Posterior vena cava (tissue), 2 donors: ENCODE measurements at regions not wholly inside any gene's neighbourhood (a gene's known extent, or its start where the extent isn't known, plus 50 kb on each side); places are given as distances from the start of the nearest gene placed in this dataset.
A peak's percentile ranks its signal among the peaks of the same experiment; 100 is the strongest.
"Not testable (repeated sequence)": the region's sequence is repeated elsewhere in the genome, so short reads cannot be mapped to it uniquely, and the experiment has no call there.

Experiments
- DNase-seq: peaks from one replicate; pipeline ENCODE4 v3.0.0-alpha.2; 2020; ENCODE audit warnings: low spot score
- intact Hi-C, 2 donors: fragments of 100-400 bp; cut with DNase I; formaldehyde crosslinking; loops; one replicate each; pipeline versions ENCODE4 v1.14.1 to v1.14.2; 2022 to 2023
- donor health status: DM: yes; HTN: yes; CAD: no.
- donor health status: DM: yes; HTN: yes; CAD: no.

GRCh38 chr10:123394382-123394781 lies 240.2 kb downstream of the BUB3 start:
- no peak for DNase-seq
- intact Hi-C loops: no loop called here

DNA sequence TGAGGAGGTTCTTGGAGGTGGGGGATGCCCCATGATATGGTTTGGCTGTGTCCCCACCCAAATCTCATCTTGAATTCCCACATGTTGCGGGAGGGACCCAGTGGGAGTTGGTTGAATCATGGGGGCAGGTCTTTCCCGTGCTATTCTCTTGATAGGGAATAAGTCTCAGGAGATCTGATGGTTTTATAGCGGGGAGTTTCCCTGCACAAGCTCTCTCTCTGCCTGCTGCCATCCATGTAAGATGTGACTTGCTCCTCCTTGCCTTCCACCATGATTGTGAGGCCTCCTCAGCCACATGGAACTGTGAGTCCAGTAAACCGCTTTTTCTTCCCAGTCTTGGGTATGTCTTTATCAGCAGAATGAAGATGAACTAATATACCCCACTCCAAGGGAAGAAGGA lies 241.0 kb downstream of the BUB3 start:
- DNase-seq, intact Hi-C loops: not testable (repeated sequence)

DNA sequence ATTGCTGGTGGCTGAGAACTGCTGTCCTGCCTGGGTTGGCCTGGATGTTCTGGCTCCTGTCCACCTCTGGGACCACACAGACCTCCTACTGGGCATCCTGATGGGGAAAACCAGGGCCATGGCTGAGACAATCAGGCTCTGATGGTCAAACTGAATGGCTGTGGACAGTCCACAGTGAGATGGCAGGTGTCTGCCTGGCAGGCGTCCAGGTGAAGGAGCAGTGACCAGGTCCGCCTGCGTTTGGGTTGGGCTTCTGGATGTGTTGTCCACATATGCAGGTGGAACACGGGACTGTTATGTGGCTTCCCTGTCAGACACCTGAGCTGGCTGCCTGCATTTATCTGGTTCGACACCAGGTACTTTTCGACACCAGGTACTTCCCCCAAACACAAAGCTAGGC lies 241.7 kb downstream of the BUB3 start:
- no peak for DNase-seq
- intact Hi-C loops: no loop called here

GRCh38 chr10:123398180-123398591 lies 244.0 kb downstream of the BUB3 start:
- intact Hi-C loops: no loop called here
- no peak for DNase-seq

DNA sequence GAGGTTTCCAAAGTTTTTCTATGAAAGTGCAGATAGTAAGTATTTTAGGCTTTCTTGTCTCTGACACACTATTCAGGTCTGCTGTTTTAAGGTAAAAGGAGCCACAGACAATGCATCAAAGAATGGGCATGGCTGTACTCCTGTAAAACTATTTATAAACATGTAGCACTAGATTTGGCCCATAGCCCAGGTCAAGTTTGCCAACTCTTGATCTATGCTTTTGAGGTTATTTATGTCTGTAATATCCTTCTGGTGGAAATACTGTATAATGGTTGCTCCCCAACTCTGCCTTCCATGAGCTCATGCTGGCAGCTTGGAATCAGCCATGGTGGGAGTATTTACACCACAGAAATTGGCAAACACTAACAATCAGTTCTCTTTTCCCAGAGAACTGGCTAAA lies 244.6 kb downstream of the BUB3 start:
- intact Hi-C loops: no loop called here
- no peak for DNase-seq

DNA sequence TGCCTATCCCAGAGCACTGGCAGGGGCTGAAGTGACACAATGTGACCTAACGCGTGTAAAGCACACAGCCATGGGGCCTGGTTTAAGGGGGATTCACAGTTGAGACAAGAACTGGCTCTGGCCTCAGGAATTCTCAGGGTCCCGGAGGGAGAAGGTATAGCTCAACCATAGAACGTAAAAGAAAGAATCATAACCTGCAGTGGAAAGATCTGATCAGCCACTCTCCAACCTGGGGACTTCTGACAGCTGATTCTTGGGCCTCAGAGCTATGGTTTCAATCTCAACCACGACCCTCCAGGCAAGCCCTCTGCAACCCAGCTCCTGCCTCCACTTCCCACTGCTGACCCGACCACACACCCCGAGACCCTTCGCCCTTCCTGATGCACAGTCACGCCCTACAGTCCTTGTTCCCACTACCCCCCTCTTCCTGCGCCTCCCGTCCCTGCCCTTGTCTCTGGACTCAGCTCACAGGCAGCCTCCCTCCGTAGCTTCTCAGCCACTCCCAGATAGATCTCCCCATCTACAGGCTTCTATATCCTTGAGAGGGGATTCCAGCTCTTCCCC lies 245.2 kb downstream of the BUB3 start:
- DNase-seq: peak; percentile 42
- intact Hi-C loops: no loop called here

DNA sequence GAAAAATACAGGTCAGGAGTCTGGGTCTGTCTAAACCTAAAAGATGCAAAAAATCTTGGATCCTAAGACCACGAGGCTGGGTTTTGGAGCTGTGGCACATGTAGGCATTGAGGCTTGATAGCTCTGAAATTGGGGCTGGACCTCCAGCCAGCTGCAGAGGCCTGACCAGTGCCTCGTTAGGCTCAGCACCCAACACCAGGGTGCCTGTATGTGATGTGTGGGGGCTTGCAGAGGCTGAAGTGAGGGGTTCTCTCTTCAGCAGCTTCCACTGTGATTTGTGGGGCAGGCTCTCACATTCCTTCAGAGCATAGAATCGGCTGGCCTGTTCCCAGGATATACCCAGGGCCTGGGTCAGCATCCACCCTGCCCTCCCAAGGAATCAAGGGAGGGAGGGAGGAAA lies 247.8 kb downstream of the BUB3 start:
- intact Hi-C loops: no loop called here
- no peak for DNase-seq

GRCh38 chr10:123402656-123403055 lies 248.5 kb downstream of the BUB3 start:
- no peak for DNase-seq
- intact Hi-C loops: no loop called here

DNA sequence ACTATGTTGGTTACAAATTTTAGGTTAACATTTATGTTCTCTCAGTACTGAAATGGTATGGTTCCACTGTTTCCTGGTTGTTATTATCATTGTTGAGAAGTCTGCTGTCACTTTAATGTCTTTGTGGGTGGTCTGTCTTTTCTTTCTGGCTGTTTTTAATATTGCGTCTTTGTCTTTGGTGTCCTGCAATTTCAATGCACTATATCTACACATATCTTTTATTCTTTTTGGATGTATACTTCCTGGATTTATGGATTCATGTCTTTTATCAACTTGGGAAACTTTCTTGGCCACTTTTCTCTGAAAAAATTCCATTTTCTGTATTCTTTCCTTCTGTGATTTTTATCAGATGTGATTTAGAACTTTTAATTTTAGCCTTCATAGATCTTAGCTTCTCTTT lies 250.2 kb downstream of the BUB3 start:
- intact Hi-C loops: no loop called here

DNA sequence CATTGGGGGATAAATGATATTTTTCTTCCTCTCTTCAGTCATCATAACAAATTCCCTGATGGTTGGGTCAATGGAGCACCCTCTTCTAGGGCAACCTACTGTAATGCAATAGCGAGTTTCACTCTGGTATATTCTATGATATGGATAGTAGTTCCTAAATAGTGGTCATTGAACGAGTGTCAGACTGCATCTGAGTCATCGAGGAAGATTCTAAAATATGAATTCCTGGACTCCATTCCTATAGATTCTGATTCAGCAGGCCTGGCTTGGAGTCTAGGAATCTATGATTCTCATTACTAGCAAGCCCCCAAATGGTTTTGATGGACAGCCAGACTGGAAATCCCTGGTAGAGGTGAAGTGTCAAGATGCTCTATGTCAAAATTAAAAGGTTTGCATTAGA lies 254.5 kb downstream of the BUB3 start:
- intact Hi-C loops: no loop called here
- no peak for DNase-seq

More for the DNA sequence above, 250.2 kb downstream of the BUB3 start:
- DNase-seq: no peak

DNA sequence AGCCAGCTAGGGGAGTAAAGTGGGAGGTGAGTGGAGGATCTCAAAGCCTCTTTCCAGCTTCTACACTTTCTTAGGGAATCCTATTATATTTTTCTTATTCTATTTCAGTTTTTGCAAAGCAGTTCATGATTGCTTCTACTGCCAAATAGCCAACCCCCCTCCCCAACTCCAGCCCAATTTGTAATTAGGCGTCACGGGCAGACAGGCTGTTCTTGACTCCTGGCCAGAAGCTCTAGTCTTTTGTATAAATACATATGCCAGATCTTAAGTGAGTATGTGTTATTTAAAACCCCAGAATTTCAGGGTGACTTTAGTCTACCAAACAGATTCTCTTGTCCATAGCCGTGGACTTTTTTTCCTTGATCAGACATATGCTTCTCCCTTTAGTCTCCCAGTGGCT lies 255.2 kb downstream of the BUB3 start:
- no peak for DNase-seq
- intact Hi-C loops: no loop called here

- intact Hi-C loops: no loop called here
- no peak for DNase-seq
Observed at GRCh38 chr10:123409884-123410283, 255.7 kb downstream of the BUB3 start.

DNA sequence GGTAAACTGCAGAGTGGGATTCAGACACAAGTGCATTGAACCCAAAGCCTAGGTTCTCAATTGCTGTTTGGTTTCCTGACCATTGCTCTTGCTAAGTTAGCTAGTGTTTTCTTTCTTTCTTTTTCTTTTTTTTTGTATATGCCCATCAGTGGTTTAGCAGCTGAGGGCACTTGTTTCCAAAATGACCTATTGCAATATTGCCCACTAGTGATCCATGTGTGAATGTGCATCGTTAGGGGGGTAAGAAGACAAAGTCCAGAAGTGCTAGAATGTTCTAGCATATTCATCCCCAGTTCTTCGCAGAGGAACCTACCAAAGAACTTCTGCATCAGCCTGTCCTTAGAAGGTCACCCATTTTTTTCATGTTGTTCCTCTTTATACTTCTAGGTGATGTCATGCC lies 252.8 kb upstream of the GPR26 start:
- intact Hi-C loops: no loop called here
- DNase-seq: no peak

- DNase-seq: no peak
- intact Hi-C loops: no loop called here
Observed at GRCh38 chr10:123415523-123415922, 250.6 kb upstream of the GPR26 start.

DNA sequence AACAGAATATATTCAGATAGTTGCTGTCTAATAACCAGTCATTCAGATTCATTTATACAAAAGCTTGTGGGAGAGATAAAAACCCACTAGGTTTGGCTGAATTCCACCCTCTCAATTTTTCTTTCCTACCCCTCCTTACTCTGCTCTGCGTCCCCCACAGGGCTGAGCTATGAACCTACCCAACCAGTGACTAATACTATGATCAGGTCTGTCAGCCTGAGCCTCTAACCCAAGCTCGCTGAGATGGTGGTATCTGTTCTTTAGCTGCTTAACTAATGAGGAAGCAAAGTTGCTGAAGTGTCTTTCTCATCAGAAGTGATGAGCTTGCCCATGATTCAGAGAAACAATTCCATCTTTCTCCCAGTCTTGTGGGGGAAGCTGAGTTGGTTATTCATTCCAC lies 248.7 kb upstream of the GPR26 start:
- DNase-seq: no peak
- intact Hi-C loops: no loop called here

- intact Hi-C loops: no loop called here
- DNase-seq: no peak
Observed at GRCh38 chr10:123421461-123421860, 244.7 kb upstream of the GPR26 start.

DNA sequence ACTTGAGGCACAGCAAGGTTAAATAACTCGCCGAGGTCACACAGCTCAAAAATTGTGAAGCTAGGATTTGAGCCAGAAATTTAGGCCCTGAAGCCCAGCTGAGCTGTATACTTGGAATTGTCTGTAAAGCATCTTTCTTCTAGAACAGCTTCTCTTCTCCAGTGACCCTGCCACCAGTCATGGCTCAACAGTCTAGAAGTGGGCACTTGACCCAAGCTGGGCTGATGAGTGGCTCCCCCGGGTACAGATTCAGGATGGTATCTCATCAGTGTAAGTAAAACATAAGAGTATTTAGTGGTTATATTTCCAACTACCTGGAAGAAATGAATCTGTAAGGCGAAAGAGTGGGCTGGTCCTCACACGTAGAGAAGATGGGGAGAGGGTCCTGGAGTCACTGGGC lies 243.9 kb upstream of the GPR26 start:
- intact Hi-C loops: no loop called here
- no peak for DNase-seq

DNA sequence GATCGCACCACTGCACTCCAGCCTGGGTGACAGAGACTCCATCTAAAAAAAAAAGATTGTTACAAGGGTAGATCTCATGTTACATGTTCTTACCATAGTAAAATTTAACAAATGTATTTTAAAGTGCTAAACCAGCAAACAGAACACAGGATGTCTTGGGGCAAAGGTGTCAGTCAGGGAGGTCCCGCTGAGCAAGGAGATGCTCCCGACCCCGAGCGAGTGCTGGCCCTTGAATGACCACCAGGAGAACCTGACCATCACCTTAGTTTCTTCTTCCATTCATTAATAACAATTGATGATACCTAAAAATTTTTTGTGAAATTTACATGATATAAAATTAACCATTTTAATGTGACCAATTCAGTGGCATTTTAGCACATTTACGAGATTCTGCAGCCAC lies 241.6 kb upstream of the GPR26 start:
- intact Hi-C loops: no loop called here
- DNase-seq: peak; percentile 53

GRCh38 chr10:123425680-123426079 lies 240.5 kb upstream of the GPR26 start:
- no peak for DNase-seq
- intact Hi-C loops: no loop called here

DNA sequence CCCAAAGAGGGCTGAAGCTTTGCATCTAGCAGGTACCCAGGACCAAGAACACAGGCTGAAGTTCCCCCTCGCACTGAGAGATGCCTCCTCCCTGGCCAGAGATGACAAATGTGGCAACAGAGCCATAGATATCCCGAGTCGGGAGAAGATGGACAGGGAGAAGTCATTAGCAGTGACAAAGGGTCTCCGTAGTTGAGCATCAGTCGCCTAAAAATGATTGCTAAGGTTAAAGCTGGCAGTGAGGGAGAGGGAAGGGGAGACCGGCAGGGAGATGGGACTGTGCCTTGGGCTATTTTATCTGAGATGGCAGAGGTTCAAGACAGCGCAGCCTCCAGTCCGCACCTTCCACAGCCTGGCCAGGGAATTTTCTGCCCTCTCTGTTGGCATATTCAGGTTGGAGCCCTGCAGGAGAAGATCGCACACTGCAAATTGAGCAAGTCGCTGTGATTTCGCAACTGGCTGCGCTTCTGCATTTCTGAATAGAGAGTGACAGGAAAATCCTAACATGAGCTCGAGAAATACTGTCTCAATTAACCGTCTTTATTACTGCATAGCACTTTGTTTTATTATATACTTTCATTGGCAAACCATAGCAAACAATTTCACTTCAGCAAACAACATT lies 238.9 kb upstream of the GPR26 start:
- DNase-seq: no peak
- intact Hi-C loops: no loop called here

DNA sequence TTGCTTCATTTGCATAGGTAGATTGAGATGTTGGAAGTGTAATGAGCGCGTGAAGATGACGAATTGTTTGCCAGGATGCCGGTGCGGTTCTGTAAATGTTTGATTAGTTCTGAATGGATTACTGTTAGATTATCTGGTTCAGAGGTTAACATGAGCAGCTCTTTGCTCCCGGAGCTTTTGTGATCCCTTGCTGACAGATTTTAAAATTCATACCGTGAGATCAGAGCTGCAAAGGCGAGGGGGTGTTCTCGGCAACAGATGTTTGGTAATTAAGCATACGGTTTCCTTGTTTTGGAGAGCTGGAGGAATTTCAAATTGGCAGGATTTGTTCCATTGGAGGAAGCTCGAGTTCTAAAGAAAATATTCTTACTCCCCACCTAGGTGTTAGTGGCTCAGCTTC lies 237.8 kb upstream of the GPR26 start:
- intact Hi-C loops: no loop called here

More for the DNA sequence above, 237.8 kb upstream of the GPR26 start:
- no peak for DNase-seq
